ENCODE measurements at regions not wholly inside any gene's neighbourhood (a gene's known extent, or its start where the extent isn't known, plus 50 kb on each side); places are given as distances from the start of the nearest gene placed in this dataset.
"Not testable (repeated sequence)": the region's sequence is repeated elsewhere in the genome, so short reads cannot be mapped to it uniquely, and the experiment has no call there.

DNA sequence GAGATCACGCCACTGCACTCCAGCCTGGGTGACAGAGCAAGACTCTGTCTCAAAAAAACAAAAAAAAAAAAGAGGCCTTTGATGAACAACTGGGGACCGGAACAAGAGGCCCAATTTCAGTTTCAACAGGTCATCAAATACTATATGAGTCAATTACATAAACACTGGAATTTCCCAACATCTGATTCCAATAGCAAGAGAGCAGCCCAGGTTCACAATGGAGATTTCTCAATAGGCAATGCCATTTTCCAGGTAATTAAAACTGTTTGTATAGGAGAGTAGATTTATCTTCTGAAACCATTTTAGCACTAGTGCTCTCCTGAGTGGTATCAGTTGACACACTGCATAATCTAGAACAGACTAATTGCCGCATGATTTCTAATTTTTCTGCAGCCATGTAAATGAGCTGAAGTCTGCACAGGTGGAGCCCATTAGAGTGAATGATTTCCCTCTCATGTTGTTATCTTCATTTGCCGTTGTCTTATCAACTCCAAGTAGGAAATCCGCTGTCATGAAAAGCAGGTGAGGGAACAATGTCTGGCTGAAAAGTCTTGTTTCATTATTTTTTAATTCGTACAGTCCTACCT lies 264.1 kb upstream of the MEIS1 start:
- DNase-seq: no peak

GRCh38 chr2:66169076-66169475 lies 265.8 kb upstream of the MEIS1 start:
- DNase-seq: no peak

DNA sequence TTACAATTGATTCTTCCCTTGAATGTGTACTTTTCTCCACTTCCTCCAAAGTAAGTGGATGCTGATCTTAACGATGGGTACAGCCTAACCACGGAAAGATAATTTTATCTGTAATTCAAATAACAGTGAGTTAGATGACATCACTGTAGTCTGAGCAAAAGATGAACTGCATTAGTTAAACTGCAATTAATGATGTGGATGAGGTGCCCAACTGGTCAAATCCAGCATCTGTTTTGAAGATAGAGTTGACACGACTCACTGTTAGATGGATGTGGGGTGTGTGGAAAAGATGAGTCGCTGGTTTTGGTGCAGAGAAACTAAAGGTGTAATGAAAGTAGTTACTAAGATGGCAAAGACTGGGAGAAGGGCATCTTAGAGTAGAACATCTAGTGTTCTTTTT lies 270.5 kb upstream of the MEIS1 start:
- DNase-seq: no peak

DNA sequence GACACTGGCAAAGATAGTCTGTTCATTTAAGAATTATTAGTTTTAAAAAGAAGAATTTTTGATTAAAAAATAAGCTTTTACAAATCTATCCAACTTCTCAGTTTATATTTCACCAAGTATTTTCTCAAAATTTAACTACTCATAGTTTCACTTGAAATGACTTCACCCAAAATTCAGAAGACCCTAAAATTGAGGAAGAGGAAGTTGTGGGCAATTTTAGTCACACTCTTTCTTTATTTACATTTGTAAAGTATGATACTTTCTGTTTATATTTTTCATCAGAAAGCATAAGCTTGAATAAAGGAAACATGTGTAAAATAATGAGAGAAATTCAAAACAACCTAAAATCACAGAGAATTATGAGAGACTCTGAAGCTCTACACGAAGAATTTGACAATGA lies 278.8 kb upstream of the MEIS1 start:
- DNase-seq: no peak

GRCh38 chr2:66153941-66154340 lies 281.0 kb upstream of the MEIS1 start:
- DNase-seq: no peak

- no peak for DNase-seq
Measured at GRCh38 chr2:66145490-66145889, 289.4 kb upstream of the MEIS1 start.

DNA sequence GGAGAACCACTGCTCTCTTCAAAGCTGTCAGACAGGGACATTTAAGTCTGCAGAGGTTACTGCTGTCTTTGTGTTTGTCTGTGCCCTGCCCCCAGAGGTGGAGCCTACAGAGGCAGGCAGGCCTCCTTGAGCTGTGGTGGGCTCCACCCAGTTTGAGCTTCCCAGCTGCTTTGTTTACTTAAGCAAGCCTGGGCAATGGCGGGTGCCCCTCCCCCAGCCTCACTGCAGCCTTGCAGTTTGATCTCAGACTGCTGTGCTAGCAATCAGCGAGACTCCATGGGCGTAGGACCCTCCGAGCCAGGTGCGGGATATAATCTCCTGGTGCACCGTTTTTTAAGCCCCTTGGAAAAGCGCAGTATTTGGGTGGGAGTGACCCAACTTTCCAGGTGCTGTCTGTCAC lies 290.6 kb upstream of the MEIS1 start:
- DNase-seq: not testable (repeated sequence)

DNA sequence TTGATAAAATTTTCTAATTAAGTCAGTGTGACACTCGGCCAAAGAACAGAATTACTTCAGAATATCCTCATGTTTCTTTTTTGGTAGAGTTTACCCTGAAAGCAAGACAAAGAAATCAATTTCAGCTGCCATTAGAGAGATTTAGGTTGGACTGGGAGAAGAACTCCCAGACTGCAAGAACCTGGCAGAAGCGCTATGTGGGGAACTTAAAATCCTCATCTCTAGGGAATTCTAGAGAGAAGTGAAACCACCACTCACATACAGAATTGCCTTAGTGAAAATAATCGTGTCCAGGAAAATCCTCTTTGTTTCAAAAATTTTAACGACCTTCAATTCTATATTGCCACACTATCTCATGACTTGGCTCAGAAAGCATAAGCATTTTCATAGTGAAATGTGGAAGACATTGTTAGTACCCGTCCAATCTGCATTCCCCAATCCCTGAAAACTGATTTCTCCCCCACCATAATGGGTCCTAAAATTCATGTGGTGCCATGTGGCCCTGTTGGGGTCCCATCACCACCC lies 297.3 kb upstream of the MEIS1 start:
- DNase-seq: no peak

GRCh38 chr2:66134138-66134701 lies 300.7 kb upstream of the MEIS1 start:
- no peak for DNase-seq

GRCh38 chr2:66127656-66128055 lies 307.3 kb upstream of the MEIS1 start:
- no peak for DNase-seq

DNA sequence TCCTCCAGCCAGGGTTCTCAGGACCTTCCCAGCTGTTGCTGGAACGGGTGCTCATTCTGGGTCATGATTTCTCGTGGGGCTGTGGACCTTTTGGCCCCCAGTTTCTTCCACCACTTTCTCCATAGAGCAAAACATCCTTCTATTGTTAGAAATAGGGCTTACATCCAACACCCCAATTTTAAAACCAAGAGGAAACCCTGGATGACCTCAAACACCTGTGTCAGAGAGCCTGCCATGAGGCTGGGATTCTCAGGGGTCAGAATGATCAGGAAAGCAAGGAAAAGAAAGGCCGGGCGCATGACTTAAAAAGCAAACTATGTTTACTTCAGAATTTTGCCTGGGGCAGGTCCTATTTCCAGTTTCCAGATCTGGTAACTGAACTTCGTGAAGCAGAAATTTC lies 307.9 kb upstream of the MEIS1 start:
- DNase-seq: no peak

DNA sequence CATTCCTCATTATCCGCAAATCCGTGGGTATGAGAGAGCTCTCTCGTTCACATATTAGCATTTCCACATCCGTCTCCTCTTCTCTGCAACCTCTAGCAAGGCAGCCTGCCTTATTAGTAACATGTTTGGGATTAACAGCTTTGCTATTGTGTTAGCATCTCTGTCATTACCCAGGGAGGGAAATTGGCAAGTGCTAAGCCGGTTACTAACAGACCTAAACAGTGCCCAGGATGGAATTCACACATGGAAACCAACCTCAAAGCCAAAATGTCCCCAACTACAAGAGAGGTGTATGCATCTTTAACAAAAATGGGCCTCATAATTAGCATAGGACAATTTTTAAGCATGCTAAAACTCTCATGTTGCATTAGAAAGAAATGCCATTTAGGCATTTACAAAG lies 309.0 kb upstream of the MEIS1 start:
- DNase-seq: no peak

GRCh38 chr2:66122516-66122915 lies 312.4 kb upstream of the MEIS1 start:
- no peak for DNase-seq

DNA sequence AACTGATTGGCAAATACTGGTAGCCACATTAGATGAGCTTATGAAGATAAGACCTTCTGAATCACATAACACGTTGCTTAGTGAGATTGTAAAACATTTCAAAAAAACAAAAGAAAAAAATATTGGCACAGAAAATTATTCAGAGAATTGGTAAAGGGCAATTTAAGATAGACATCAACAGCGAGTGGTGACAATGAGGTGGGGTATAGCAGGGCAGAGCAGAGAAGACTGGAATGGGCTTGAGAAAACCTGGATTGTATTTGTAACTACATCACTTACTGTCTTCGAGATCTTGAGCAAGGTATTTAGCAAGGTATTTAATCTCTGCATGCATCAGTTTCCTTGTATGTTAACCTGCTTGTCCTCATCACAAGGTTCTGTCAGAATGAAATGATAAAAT lies 313.0 kb upstream of the MEIS1 start:
- DNase-seq: no peak

- DNase-seq: no peak
Measured at GRCh38 chr2:66113988-66114625, 320.8 kb upstream of the MEIS1 start.

DNA sequence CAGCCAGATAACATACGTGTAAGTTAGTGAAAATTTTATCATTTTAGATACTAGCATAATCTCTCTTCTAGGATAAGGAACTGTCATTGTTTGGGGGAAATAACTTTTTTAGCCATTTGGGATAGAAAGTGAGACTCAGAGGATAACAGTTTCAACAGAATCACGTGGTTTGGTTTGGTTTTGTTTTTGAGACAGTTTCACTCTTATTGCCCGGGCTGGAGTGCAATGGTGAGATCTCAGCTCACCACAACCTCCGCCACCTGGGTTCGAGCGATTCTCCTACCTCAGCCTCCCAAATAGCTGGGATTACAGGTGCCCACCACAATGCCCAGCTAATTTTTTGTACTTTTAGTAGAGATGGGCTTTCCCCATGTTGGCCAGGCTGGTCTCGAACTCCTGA lies 323.2 kb upstream of the MEIS1 start:
- DNase-seq: no peak

DNA sequence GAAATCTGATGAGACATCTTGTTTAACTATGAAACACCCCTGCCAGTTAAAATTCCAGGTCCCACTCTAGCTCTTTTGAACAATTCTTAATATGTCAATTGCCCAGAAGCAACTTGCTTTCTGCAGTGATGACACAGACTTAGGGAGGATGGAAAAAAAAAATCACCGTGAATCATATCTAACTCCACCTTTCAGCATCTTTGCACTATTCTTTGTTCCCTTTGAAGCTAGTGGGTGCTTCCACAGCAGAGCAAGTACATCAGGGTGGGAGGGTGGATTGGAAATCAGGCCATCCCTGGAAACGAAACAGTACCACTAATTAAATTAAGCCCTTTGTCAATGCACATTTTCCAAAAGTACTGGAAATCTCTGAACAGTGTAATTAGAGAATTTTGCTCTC lies 324.3 kb upstream of the MEIS1 start:
- no peak for DNase-seq

GRCh38 chr2:66110086-66110485 lies 324.8 kb upstream of the MEIS1 start:
- DNase-seq: no peak

DNA sequence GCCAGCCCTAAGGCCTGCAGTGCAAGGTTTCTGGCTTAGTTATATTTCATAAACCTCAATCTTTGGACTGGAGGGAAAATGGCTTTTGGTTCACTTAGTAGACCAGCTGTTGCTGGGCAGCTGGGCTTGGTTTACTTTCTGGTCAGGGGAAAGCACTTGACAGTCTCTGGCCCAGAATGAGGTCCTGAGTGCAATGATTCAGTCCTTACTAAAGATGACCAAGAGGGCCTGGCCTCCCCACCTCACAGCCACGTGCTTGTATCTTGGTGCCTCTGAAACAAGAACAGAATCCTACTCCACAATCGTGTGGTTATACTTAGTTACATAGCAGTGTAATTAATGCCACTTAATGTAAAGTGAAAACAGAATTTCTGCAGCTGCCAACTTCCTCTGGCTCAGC lies 325.5 kb upstream of the MEIS1 start:
- DNase-seq: no peak

GRCh38 chr2:66105066-66105753 lies 329.7 kb upstream of the MEIS1 start:
- DNase-seq: no peak

DNA sequence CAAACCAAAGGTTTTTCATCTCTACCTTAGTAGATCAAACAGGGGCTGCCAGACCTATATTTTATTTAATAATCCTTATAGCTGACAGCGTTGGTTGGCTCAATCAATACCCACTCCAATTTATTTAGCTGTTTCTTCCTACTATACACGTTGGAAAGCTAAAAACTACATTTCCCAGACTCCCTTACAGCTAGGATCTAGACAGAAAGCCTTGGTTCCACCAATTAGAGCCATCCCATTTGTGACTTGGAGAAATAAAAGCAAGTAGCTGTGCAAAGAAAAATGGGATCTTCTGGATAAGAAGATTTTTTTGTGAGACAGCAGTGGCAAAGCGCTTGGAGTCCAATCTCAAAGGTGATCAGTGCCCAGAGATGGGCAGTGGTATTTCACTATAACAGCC lies 331.3 kb upstream of the MEIS1 start:
- DNase-seq: no peak

GRCh38 chr2:66101206-66101605 lies 333.7 kb upstream of the MEIS1 start:
- DNase-seq: no peak

DNA sequence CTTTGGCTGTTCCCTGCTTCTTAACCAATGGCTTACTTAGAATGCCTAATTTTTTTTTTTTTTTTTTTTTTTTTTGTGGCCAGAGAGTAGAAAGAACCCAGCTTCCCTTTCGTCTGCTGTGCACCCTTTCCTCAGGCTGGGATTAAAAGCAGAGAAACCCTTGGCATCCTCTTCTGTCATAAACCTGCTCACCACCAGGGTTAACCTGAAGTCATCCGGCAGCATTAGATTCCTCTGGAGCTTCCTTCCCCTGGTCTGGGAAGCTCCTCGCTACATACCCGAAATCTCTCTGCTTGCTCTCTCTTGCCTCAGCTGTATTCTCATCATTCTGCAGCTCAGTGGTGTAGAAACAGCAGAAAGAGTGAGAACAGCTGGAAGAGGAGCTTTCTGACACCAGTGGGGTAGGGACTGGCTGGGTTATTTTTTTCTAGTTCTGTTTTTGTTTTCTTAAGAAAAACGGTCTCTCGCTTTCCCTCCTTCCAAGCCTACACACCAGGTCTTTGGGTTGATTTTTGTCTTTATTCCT lies 339.0 kb upstream of the MEIS1 start:
- no peak for DNase-seq

- not testable (repeated sequence) for DNase-seq
Measured at GRCh38 chr2:66094689-66095088, 340.2 kb upstream of the MEIS1 start.
